Calu3 (cell line): ENCODE measurements at regions not wholly inside any gene's neighbourhood (a gene's known extent, or its start where the extent isn't known, plus 50 kb on each side); places are given as distances from the start of the nearest gene placed in this dataset.

Experiments used
- BruUV-seq: library from RNA; stranded (reverse); fragments of 400-500 nt; replicated peaks from 2 replicates; lab custom pipeline; 2021; lab: Mats Ljungman, UMichigan
- CTCF ChIA-PET: fragments of 300-600 bp; sonication (Branson Sonifier 250); formaldehyde crosslinking; loops from one replicate; lab custom pipeline; 2022; ENCODE audit warnings: antibody characterized with exemption; lab: Charles Lee
- DNase-seq: peaks from one replicate; pipeline ENCODE4 v3.0.0; 2022
- H3K27ac Mint-ChIP-seq: one replicate; pipeline ENCODE4 v1.8.0; 2022; ENCODE audit warnings: mixed read lengths; ENCODE audit not compliant: unreplicated experiment
- H3K27me3 Mint-ChIP-seq: one replicate; pipeline ENCODE4 v1.8.0; 2022; ENCODE audit warnings: mixed read lengths; ENCODE audit not compliant: unreplicated experiment
- H3K36me3 Mint-ChIP-seq: one replicate; pipeline ENCODE4 v1.8.0; 2022; ENCODE audit warnings: mild to moderate bottlenecking, moderate library complexity, mixed read lengths; ENCODE audit not compliant: insufficient read depth, unreplicated experiment
- H3K4me1 Mint-ChIP-seq: one replicate; pipeline ENCODE4 v1.8.0; 2022; ENCODE audit warnings: mild to moderate bottlenecking, low read depth, mixed read lengths; ENCODE audit not compliant: unreplicated experiment
- H3K4me3 Mint-ChIP-seq: one replicate; pipeline ENCODE4 v1.8.0; 2022; ENCODE audit warnings: mild to moderate bottlenecking, low read depth, moderate library complexity, mixed read lengths; ENCODE audit not compliant: unreplicated experiment
- H3K9me3 Mint-ChIP-seq: one replicate; pipeline ENCODE4 v1.8.0; 2022; ENCODE audit warnings: low read depth, mixed read lengths; ENCODE audit not compliant: unreplicated experiment
- CTCF ChIP-seq: fragments of 200-600 bp; IDR thresholded peaks from one replicate; pipeline ENCODE4 v1.8.0; 2022; ENCODE audit warnings: antibody characterized with exemption; ENCODE audit not compliant: unreplicated experiment
- intact Hi-C: fragments of 100-400 bp; cut with micrococcal nuclease; formaldehyde crosslinking; loops from one replicate; pipeline ENCODE4 v1.10.0; 2022; ENCODE audit not compliant: unreplicated experiment

DNA sequence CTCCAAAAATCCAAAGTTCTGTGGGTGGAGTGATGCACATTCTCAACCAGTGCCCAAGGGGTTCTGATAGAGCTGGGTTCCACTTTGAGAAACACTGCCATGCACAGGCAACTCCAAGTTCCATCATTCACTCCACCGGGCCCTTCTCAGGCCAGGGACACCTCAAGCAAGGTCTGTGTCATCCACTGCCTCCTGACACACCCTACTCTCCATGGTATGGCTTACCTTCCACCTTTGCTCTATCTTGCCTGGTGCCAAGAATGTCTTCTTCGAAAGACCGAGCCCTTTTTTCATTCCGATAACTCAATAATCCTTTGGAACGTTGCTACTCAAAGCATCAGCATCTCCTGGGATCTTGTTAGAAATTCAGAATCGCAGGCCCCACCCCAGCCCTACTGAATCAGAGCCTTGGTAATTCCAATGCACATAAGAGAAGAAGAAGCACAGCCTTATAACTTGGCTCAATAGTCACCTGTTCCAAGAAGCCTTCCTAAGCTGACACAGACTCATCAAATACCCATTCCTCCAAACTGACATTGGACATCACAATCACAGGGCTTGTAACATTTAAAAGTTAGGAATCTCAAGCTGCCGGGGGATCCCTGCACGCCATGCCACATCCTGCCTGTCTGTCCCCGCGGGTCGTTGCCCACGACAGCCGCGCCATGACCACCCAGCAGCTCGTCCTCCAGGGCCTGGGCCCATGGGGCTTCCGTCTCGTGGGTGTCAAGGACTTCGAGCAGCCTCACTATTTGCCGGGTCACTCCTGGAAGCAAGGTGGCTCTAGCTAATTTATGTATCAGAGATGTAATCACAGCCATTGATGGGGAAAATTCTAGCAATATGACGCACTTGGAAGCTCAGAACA lies 66.4 kb downstream of the VCPKMT start:
- DNase-seq = no peak
- H3K27me3 Mint-ChIP-seq = no peaks in the 10 kb centered on the region
- intact Hi-C loops = loop anchor here (5.0 kb wide), 1 partner anchor 38 kb away; no protein-coding TSS in a partner anchor
- CTCF ChIA-PET = no interaction called here
- no peak for TF ChIP-seq CTCF
- H3K4me3 Mint-ChIP-seq = no peak overlapping the region
- peaks cover 36% of the 10 kb centered on the region for H3K4me1 Mint-ChIP-seq
- peaks cover 7% of the 10 kb centered on the region for H3K9me3 Mint-ChIP-seq
- no TSS peak for BruUV-seq
- peaks cover 12% of the 10 kb centered on the region for H3K36me3 Mint-ChIP-seq
- no peak overlapping the region for H3K27ac Mint-ChIP-seq

- no peak for TF ChIP-seq CTCF
- Mint-ChIP-seq H3K27ac (no peak overlapping the region), H3K36me3 (peaks cover 4% of the 10 kb centered on the region), H3K9me3 (peaks cover 3% of the 10 kb centered on the region), H3K4me3 (no peak overlapping the region), H3K4me1 (peaks cover 24% of the 10 kb centered on the region), H3K27me3 (no peaks in the 10 kb centered on the region)
- intact Hi-C loops = no loop called here
- no TSS peak for BruUV-seq
- CTCF ChIA-PET = no interaction called here
- DNase-seq = no peak
Observed at GRCh38 chr14:50051106-50051505, 65.3 kb downstream of the VCPKMT start.

- no peaks in the 10 kb centered on the region for H3K36me3 Mint-ChIP-seq
- H3K9me3 Mint-ChIP-seq = peaks cover 3% of the 10 kb centered on the region
- DNase-seq = no peak
- H3K27ac Mint-ChIP-seq = no peak overlapping the region
- no peak overlapping the region for H3K4me3 Mint-ChIP-seq
- intact Hi-C loops = no loop called here
- no peak for TF ChIP-seq CTCF
- BruUV-seq = no TSS peak
- H3K4me1 Mint-ChIP-seq = peaks cover 18% of the 10 kb centered on the region
- CTCF ChIA-PET = no interaction called here
- no peaks in the 10 kb centered on the region for H3K27me3 Mint-ChIP-seq
Observed at GRCh38 chr14:50051706-50052105, 64.7 kb downstream of the VCPKMT start.

DNA sequence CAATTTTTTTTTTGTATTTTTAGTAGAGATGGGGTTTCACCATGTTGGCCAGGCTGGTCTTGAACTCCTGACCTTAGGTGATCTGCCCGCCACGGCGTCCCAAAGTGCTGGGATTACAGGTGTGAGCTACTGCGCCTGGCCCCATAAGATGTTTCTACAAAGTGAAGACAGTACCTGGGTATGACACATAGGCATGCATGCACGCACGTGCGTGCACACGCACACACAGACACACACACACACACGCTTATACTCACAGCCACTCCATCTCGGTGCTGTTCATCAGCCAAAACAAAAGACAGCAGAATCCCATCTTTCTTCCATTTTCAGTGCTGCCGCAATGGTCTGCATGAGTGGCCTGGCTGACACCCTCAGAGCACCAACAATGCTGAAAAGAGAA lies 63.9 kb downstream of the VCPKMT start:
- no peak overlapping the region for H3K4me3 Mint-ChIP-seq
- peaks cover 15% of the 10 kb centered on the region for H3K4me1 Mint-ChIP-seq
- CTCF ChIA-PET = interaction anchor here (1.2 kb wide), 1 partner anchor 42 kb away, joined by 5 read pairs; no protein-coding TSS in a partner anchor
- no peak overlapping the region for H3K27ac Mint-ChIP-seq
- TF ChIP-seq CTCF = no peak
- DNase-seq = no peak
- no peaks in the 10 kb centered on the region for H3K36me3 Mint-ChIP-seq
- intact Hi-C loops = no loop called here
- H3K9me3 Mint-ChIP-seq = peaks cover 3% of the 10 kb centered on the region
- BruUV-seq = no TSS peak
- no peaks in the 10 kb centered on the region for H3K27me3 Mint-ChIP-seq
